A673 (cell line): ENCODE measurements at regions not wholly inside any gene's neighbourhood (a gene's known extent, or its start where the extent isn't known, plus 50 kb on each side); places are given as distances from the start of the nearest gene placed in this dataset.

ENCODE experiments used
- BruUV-seq: library from RNA; stranded (reverse); fragments of 400-500 nt; replicated peaks from 2 replicates; lab custom pipeline; 2021; lab: Mats Ljungman, UMichigan
- CTCF ChIA-PET: fragments of 300-600 bp; sonication (Branson Sonifier 250); formaldehyde crosslinking; loops from one replicate; lab custom pipeline; 2022; ENCODE audit warnings: antibody characterized with exemption; lab: Charles Lee
- POLR2A ChIA-PET: fragments of 300-600 bp; sonication (Branson Sonifier 250); formaldehyde crosslinking; loops from one replicate; lab custom pipeline; 2022; ENCODE audit warnings: antibody characterized with exemption; ENCODE audit not compliant: low non-redundant PET; lab: Charles Lee
- DNase-seq: peaks from one replicate; pipeline ENCODE4 v3.0.0-alpha.2; 2015; ENCODE audit warnings: low spot score
- H3K27ac ChIP-seq: fragments of 200-600 bp; sonication (generic); 2 replicates; pipeline ENCODE4 v1.5.1; 2016; ENCODE audit warnings: mixed run types, low read depth, mild to moderate bottlenecking, mixed read lengths, antibody characterized with exemption, low read length; ENCODE audit not compliant: poor library complexity, severe bottlenecking
- H3K27me3 ChIP-seq: fragments of 200-600 bp; sonication (generic); replicated peaks from 2 replicates; pipeline ENCODE4 v1.6.1; 2017; ENCODE audit warnings: mixed run types, low read depth, mild to moderate bottlenecking, mixed read lengths, antibody characterized with exemption, low read length; ENCODE audit not compliant: insufficient read depth, poor library complexity
- H3K36me3 ChIP-seq: fragments of 200-600 bp; sonication (generic); 2 replicates; pipeline ENCODE4 v1.6.1; 2016; ENCODE audit warnings: mixed run types, mild to moderate bottlenecking, mixed read lengths, antibody characterized with exemption, low read length; ENCODE audit not compliant: insufficient read depth, poor library complexity, severe bottlenecking
- H3K4me1 ChIP-seq: fragments of 200-600 bp; sonication (generic); 2 replicates; pipeline ENCODE4 v1.6.1; 2017; ENCODE audit warnings: mixed run types, mild to moderate bottlenecking, mixed read lengths, antibody characterized with exemption, low read length; ENCODE audit not compliant: insufficient read depth, poor library complexity, severe bottlenecking
- H3K4me3 ChIP-seq: fragments of 200-600 bp; sonication (generic); 2 replicates; pipeline ENCODE4 v1.5.1; 2016; ENCODE audit warnings: low read depth, mixed run types, mild to moderate bottlenecking, mixed read lengths, low read length; ENCODE audit not compliant: poor library complexity, severe bottlenecking
- H3K9me3 ChIP-seq: fragments of 200-600 bp; sonication (generic); 2 replicates; pipeline ENCODE4 v1.6.1; 2016; ENCODE audit warnings: mixed run types, low read depth, mild to moderate bottlenecking, mixed read lengths, antibody characterized with exemption, low read length; ENCODE audit not compliant: poor library complexity, severe bottlenecking
- EZH2 ChIP-seq: fragments of 200-600 bp; sonication (generic); IDR thresholded peaks from 2 replicates; pipeline ENCODE4 v1.6.1; 2017; ENCODE audit warnings: borderline replicate concordance, low read depth, mild to moderate bottlenecking, mixed read lengths, antibody characterized with exemption, low read length; ENCODE audit not compliant: poor library complexity, severe bottlenecking
- intact Hi-C: fragments of 100-400 bp; cut with micrococcal nuclease; formaldehyde crosslinking; loops from one replicate; pipeline ENCODE4 v1.10.0; 2022; ENCODE audit not compliant: unreplicated experiment
- TF ChIP-seq, protein P1 (sequence below): fragments of 300-800, 200-600 bp; sonication (generic); conservative IDR thresholded peaks from 2 replicates; pipeline ENCODE4 v1.5.1; 2017; ENCODE audit warnings: low read depth, mild to moderate bottlenecking, antibody characterized with exemption, low read length, moderate library complexity, mixed read lengths

DNA sequence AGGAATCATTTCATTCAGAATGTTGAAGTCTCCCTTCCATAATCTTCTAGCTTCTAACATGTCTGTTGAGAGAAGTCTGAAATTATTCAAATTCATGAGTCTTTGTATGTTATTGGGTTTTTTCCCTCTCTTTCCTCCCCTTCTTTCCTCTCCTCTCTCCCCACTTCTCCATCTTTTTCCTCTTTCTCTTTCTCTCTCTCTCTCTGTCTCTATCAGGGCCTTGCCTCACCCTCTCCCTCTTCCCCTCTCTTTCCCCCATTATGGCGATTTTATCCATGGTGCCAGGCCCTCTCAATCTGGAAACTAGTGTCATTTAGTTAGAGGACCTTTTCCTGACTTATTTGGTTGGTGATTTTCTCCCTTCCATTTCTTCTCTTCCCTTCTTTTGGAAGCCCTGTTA, 147.3 kb downstream of the SST start:
- POLR2A ChIA-PET, result no interaction called here
- no TSS peak for BruUV-seq
- CTCF ChIA-PET, result interaction anchor here (0.6 kb wide), 1 partner anchor 203 kb away, joined by 3 read pairs; no protein-coding TSS in a partner anchor

DNA sequence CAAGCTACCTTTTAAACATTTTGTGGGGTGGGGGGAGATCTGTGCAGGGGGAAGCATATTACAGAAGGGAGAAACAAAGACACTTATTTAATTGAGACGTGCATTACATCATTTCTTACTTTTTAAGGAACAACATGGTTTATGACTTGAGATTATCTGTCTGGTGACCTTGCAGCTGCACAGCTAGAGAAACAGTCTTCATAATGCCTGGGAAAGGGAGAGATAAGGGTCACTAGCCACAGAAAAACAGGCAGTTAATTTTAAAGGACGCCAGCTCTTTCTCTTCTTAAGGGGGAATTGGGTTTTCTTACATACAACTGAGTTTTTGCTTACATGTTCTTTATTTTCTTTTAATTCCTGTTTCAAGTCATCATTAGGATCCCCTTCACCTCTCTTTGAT, 147.9 kb downstream of the SST start:
- ChIA-PET CTCF (interaction anchor here (0.6 kb wide), 1 partner anchor 202 kb away, joined by 3 read pairs; no protein-coding TSS in a partner anchor), POLR2A (no interaction called here)
- Histone ChIP-seq H3K9me3 (no peaks in the 10 kb centered on the region), H3K4me1 (peaks cover 10% of the 10 kb centered on the region), H3K27ac (no peak overlapping the region), H3K27me3 (no peaks in the 10 kb centered on the region), H3K36me3 (no peaks in the 10 kb centered on the region), H3K4me3 (no peak overlapping the region)
- no peak for DNase-seq
- TF ChIP-seq, protein P1, sequence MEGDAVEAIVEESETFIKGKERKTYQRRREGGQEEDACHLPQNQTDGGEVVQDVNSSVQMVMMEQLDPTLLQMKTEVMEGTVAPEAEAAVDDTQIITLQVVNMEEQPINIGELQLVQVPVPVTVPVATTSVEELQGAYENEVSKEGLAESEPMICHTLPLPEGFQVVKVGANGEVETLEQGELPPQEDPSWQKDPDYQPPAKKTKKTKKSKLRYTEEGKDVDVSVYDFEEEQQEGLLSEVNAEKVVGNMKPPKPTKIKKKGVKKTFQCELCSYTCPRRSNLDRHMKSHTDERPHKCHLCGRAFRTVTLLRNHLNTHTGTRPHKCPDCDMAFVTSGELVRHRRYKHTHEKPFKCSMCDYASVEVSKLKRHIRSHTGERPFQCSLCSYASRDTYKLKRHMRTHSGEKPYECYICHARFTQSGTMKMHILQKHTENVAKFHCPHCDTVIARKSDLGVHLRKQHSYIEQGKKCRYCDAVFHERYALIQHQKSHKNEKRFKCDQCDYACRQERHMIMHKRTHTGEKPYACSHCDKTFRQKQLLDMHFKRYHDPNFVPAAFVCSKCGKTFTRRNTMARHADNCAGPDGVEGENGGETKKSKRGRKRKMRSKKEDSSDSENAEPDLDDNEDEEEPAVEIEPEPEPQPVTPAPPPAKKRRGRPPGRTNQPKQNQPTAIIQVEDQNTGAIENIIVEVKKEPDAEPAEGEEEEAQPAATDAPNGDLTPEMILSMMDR, result no peak
- TF ChIP-seq EZH2, result no peak
- intact Hi-C loops, result no loop called here
- no TSS peak for BruUV-seq

More for the DNA sequence above, 147.3 kb downstream of the SST start:
- intact Hi-C loops, result no loop called here
- Histone ChIP-seq H3K9me3 (no peaks in the 10 kb centered on the region), H3K4me1 (peaks cover 10% of the 10 kb centered on the region), H3K27me3 (no peaks in the 10 kb centered on the region), H3K4me3 (no peak overlapping the region), H3K36me3 (no peaks in the 10 kb centered on the region), H3K27ac (no peak overlapping the region)
- DNase-seq, result no peak
- TF ChIP-seq, protein P1, result no peak
- no peak for TF ChIP-seq EZH2

DNA sequence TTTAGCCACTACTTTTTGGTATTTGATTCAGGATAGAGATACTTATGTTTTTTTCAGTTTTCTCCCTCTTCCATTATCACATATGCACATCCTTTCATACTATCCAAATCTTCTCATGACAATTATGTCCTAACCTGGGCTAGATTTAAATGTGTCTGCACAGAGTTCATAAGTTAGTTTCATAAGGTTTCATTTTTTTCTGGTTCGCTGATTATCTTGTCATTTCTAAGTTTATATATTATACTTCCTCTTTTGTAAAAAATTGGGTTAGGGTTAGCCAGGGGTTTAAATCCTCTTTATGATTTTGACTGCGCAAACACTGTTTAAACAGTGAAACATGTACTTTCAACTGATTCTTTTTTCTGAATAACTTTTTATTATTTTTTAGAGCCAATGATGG, 148.6 kb downstream of the SST start:
- no peak for DNase-seq
- BruUV-seq, result no TSS peak
- POLR2A ChIA-PET, result no interaction called here
- CTCF ChIA-PET, result no interaction called here
- H3K4me1 ChIP-seq, result peaks cover 10% of the 10 kb centered on the region
- H3K27ac ChIP-seq, result no peak overlapping the region
- no peak overlapping the region for H3K4me3 ChIP-seq
- no peaks in the 10 kb centered on the region for H3K27me3 ChIP-seq
- TF ChIP-seq, protein P1, result no peak
- TF ChIP-seq EZH2, result no peak
- no peaks in the 10 kb centered on the region for H3K9me3 ChIP-seq
- intact Hi-C loops, result no loop called here
- no peaks in the 10 kb centered on the region for H3K36me3 ChIP-seq
